GM18909 (cell line): ENCODE measurements at regions not wholly inside any gene's neighbourhood (a gene's known extent, or its start where the extent isn't known, plus 50 kb on each side); places are given as distances from the start of the nearest gene placed in this dataset.

Experiments
- ATAC-seq: cut with Tn5 transposase; IDR thresholded peaks from one replicate; pipeline ENCODE4 v1.9.1; 2021; ENCODE audit warnings: mild to moderate bottlenecking; ENCODE audit not compliant: unreplicated experiment, poor library complexity

DNA sequence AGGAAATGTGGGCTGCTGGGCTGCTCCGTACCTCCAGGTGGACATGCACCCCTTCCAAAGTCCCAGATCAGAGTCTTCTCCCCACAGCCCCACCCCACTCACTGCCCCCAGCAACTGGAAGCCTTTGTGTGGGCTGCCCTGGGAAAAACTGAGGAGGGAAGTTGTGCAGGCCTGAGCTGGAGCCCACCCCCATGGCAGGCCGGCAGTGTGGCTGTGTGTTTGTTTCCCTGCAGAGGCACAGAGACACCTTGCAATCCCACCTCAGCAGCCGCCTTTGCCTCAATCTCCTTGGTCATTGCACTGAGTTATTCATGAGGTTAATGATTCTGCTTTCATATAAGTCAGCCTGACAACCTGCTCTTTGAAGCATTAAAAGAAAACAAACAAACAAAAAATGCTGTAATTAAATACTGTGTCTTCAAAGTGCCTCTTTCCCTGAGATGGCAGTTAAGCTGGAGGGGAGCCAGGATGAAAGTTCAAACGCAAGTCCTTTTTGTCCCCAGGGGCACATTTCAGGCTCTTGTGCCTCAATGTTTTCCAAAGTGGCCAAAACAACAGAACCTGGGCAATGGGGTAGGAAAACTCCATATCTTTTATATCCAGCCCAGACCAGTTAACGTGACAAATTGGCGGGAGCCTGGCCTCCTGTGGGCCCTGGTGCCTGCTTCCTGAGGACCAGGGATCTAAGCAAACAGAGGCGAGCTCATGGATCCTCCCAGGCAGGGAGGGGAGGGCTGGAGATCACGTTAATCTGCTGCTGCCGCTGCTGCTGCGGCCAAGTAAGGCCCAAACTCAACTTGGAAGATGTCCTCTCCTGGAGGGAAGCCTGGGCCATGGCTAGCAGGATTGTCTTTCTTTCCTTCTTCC, 51.9 kb upstream of the TSPAN11 start:
- no peak for ATAC-seq

DNA sequence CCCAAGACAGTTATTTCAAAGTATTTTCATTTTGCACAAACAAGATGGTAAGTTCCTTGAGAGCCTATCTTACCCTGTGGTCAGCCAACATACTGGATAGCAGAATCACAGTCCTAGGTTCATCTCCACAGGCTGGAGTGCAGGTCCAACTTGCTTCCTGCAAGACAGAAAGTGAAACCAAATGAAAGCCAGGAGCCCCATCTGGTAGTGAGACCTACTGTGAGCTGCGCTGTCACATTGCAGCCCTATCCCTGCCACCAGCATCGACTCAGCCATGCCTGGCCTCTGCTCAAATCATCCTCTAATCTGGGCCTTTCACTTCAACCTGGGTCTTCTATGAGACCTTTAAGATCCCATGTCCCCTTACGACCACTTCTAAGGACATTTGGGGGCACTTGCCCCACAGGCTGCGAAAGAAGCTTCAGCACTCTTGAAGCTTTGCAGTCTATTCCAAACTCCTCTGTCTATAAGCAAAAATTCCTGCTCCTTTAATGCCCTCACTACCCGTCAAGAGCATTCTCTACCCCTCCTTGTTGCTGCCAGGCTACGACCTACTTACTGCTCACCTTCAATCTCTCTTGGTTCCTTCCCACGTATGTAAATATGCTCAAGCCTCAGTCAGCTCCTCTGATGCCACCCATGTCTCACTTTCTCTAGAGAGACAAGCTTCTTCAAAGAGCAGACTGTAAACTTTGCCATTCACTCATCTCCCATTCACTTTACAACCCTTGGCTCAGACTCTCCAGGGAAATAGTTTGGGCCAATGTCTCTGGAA, 55.9 kb upstream of the TSPAN11 start:
- ATAC-seq: no peak

DNA sequence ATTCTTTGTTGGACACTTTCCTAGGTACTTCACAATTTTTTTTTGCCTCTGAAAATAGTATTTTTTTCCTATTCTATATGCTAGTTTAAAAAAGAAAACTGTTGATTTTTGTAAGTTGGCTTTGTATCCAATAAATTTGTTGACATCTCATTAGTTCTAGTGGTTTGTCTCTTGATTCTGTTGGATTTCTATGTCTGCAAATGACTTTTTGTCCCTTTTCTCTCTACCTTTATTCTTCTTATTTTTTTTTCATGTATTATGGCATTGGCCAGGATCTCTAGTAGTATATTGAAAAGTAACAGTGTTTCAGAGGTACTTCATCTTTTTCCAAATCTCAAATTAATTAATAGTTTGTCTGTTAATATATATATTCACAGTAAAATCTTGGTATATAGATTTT, 59.1 kb upstream of the TSPAN11 start:
- ATAC-seq: no peak

DNA sequence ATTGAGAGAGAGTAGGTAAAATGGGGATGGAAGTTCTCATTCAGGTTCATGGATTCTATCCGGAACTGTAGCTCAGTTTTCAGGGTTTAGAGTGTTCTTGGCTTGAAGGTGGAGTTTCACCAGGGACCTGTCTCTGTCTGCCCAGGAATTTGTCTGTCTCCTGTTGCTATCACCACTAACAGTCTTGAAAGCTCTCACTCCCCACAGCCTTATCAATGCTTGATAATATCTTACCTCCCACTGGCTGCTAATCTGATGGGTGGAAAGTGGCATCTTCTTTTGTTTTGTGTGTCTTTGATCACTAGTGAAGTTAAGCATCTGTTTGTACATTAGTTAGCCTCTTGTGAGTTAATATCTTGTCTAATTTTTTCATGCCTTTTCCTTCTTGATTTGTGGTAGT, 60.3 kb upstream of the TSPAN11 start:
- no peak for ATAC-seq

DNA sequence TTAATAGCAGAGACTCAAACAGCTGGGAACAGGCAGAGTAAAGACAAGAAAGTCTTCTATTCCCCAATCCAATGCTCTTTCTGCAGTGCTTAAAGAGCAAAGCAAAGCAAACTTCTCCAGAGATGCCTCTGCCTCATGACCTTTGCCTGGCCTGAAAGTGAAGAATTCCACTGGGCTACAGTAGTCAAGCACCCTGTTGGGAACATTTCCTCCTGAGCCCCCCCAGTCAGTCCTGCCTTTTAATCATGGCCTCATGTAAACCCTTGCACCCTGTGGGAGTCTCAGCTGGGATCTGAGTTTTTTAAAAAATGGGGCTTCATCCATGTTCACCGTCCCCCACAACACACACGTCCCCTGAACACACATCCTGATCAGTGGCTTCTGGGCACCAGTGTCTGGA, 62.7 kb upstream of the TSPAN11 start:
- no peak for ATAC-seq

DNA sequence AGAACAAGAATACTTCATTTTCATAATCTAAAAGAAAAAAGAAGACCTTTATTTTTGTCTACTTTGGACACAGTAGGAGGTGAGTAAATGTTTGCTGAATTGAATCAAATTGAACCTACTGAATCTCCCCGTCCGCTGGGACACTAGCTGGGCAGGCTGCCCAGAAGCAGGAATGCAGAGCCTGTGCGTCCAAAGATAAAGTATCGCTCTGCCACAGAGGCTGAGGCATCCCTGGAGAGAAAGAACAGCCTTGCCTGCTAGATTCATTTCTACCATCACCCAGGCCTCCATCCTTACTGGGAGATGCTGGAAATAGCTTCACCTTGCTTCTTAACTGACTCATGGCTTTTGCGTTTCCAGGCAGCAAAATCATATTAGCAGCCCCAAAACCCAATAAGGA, 64.1 kb upstream of the TSPAN11 start:
- no peak for ATAC-seq

DNA sequence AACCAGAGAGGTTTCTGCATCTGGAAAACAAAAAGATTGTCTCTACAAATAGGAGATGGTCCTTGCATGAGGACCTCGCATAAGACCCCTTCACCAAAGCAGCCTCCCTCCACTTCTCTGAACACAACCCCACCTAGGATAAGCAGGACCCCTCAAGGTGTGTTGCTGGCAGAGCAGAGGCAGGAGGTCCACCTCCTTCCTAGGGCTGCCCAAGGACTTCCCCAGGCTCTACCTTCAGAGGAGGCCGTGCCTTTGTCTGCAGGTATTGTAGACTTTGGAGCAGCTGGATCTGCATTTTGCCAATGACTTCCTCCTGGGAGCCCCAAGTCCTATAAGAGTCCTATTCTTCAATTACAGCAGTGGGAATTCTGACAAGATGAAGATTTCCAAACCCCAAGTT, 67.3 kb upstream of the TSPAN11 start:
- ATAC-seq: no peak

DNA sequence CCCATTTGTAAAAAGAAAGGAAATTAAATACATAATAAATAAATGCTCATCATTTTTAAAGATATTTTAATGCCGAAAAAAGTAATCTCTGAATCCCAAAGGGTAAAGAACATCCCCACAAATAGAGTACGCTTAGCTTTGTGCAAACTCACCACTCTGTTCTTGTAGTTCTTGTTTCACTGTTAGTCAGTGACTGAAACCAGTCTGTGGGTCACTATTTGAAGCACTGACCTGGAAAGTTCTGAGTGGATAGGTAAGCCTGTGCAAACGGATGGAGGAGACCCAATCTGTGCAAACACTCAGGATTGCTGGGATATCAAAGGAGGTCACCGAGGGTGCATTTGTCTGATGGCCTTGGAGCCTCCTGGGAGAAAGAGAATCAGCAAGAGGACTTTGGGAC, 68.1 kb upstream of the TSPAN11 start:
- no peak for ATAC-seq

DNA sequence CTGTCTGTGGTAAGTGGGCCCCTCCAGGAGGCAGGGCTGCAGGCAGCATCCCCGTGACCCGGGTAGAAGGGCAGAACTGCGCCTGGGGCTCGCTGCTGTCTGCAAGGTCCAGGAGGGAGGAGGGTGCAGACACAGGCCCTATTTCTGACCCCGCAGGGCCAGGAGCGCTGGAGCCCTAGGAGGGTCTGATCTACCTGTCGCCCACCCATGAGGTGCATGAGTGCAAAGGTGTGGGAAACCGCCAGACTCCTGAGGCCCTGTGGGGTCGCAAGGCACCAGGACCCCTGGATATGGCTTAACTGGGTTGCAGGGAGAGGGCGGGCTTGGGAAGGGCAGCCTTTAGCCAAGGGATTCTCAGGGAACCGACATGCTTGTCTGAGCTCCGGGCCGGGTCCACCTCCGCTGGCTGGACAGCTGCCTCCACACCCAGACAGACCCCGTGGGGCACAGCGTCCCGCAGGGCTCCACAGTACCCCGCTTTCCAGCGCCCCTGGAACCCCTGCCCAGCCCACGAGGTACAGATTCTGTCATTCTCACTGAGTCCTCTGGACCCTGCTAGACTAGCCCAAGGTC, 72.9 kb upstream of the TSPAN11 start:
- no peak for ATAC-seq

DNA sequence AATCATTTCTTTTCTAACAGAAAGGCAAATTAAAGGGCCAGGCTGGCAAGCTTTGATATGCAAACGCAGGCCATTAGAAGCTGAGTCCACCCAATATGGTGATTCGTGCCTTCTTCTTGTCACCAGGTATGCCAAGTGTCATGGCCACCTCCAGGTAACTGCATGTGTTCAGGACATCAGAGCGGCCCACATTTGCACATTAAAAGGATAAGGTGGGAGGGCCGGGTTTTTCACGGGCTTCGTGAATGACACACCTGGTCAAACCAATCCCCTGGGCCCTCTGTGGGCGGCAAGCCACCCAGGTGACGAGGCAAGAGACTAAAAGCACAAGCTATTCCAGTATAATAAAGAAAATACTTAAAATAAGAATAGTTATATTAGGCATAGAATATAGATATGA, 75.9 kb upstream of the TSPAN11 start:
- ATAC-seq: no peak

DNA sequence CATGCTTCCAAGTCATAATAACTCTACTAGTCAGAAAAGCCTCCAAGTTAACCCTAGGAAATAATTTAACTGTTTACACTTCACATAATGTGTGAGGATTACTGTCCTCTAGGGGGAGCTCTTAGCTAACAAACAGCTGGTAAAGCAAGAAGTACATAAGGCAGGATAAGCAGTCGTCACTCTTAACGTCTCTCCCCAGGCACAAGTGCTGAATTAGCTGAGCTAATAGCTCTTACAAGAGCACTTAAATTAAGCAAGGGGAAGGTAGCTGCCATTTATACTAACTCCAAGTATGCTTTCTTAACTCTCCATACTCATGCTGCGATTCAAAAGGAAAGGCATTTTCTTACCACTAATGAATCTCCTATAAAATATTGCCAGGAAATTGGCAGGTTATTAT, 79.3 kb upstream of the TSPAN11 start:
- no peak for ATAC-seq

DNA sequence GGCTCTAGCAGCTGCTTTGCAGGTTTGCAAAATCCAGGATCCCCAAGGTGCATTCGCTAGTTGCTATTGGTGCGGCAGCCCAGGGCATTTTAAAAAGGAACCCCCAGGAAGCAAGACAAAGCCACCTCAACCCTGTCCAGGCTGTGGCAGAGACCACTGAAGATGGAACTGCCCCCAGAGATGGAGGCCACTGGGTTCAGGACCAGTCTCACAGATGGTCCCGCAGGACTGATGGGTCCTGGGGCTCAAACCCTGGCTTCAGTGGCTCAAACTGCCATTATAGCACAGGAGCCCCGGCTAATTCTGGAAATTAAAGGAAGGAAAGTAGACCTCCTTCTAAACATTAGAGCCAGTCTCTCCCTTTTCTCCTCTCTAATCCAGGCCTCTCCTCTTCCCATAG, 79.8 kb upstream of the TSPAN11 start:
- ATAC-seq: no peak

DNA sequence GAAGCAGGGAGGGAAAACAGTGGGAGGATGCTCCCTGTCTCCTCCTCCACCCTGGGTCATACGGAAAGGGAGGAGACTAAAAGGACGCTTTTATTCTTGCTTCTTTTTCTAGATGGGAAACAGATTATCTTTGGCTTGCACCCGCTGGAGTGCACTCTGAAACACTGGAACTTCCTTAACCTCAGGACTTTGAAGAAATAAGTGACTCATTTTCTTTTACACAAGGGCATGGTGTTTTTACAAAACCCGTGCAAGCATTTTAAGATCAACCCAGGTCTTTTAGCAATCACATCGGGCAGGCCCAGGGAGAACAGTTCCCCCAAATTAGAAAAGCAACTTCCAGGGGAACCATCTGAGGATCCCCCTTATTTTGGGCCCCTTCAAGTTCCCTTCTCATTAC, 80.9 kb upstream of the TSPAN11 start:
- no peak for ATAC-seq

DNA sequence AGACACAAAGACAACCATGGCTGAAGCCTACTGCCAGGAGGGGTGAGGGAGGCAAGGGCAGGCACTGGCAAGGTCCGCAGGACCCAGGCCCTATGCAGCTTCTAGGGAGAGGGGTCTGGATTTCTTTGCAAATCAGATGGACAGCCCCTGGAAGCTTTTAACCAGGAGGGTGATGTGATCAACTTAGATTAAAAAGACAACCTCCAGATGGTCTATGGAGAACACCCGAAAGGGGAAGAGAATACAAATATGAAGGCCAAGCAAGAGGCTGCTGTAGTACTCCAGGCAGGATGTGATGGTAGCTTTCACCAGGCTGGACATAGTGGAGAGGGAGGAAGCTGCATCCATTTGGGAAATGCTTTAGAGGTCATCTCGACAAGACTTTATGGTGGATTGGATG, 83.3 kb upstream of the TSPAN11 start:
- ATAC-seq: no peak

DNA sequence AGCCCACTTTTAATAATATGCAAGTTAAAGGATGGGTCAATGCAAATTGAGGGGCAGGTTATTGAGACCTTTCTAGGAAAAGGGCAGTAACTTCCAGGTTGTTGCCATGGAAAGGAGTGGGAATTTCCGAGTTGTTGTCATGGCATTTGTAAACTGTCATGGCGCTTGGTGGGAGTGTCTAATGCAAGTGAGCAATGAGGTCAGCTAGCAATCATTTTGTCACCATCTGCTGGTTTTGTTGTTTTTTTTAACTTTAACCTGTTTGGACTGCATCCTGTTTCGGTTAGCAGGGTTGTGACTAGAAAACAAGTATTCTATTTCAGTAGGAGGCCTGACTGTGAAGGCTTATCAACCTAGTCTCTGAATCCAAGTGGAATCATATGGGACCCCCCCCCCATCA, 85.8 kb upstream of the TSPAN11 start:
- ATAC-seq: no peak

DNA sequence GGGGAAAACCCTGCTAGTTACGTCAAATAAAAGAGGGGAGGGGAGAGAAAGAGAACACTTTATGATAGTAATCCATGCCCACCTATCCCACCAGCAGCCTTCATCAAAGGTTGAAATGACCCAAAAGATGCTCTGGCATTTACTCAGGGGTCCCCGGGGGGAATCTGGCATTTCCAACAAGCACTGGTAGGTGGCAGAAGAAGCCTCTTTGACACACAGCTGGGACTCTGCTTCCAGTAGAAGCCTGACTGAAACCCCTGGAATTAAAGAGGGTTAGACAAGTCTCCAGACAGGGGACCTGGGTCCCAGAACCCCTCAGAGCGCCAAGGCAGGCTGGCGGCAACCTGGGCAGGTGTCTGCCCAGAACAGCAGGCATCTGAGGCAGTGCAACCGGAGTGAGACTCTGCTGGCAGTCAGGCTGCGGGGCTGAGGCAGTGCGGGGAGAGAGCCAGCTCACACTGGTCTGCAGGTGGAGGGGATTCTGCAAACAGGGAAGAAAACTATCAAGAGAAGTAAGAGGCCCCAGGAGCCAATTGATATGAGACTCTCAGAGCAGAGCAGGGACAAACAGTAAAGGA, 85.0 kb upstream of the CAPRIN2 start:
- ATAC-seq: no peak

DNA sequence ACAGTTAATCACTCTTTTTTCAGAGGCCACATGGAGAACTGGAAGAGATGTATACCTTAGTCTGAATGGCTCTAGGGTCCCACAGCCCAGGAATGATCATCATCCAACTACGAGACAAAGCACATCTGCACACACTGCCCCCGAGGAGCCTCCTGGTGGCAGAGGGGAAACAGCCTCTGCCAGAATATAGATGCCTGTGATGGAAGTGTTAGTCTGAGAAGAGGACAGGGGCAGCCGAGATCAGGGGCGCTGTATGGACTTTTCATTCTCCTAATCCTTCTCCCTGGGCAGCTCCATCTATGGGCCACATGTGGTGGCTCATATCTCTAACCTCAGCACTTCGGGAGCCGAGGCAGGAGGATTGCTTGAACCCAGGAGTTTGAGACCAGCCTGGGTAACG, 82.8 kb upstream of the CAPRIN2 start:
- ATAC-seq: no peak

DNA sequence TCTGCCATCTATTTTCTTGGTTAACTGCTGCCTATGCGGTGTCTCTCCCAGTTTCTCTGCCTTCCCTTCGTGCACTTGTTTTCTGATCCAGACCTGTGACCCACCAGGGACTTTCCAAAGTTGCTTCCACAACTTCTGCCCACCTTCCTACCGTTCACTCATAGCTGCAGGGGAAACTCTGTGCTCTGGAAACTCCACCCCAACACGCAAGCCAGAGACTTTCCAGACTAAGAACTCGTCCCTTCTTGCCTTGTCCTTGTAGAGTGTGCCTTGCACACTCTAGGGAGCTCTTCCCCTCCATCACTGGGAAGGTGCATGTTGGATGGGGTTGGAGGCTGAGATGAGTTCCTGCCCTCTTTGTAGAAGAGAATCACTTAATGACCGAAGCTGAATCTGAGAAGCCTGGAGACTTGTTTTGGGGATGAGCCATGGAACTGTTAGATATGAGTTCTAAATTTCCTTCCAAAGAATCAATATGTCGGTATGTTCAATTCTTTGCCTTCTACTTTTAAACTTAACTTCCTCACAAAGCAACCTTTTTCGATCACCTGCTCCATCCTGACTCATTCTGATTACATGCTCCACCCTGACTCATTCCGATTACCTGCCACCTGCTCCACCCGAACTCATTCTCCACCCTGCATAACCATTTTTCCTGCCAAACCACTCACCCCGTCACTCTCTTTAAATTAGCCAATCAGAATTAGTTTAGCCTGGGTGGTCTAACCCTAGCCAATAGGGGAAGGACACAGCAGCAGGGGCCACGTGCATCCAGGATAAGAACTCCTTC, 82.1 kb upstream of the CAPRIN2 start:
- ATAC-seq: no peak

DNA sequence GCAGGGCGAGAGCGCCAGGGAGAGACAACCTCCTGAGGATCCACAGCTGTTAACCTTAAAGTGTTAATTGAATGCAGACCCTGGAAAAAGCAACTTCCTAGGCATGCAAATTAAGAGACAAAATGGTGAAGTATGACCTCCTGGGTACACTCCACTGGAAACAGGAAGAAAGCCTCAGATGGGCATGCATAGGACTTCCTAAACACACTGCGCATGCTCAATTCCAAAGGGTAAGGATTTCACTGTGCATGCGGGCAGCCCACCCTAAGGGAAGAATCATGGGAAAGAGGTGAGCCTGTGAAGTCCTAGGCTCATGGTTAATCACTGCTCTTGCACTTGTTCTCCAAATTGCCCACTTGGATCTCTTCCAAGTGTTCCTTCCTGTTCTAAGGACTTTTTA, 80.5 kb upstream of the CAPRIN2 start:
- no peak for ATAC-seq

DNA sequence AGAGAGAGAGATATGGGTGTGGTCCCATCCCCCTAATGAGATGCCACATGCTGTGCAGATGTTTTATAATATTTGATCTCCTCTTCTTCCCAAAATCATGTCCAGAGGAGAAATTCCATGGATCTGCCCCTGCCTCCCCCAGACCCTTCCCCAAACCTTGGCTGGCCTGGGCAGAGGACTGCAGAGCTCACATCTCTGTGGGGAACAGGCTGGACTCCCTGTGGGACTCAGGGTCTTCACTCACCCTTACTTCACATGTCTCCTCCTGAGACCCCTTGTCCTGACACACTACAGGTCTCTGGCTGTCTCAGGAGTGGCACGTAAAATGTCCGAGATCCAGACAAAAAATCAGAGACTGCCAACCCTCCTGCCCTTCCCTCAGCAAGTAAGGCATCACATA, 76.0 kb upstream of the CAPRIN2 start:
- ATAC-seq: no peak
